GM19395 (cell line): ENCODE measurements at regions not wholly inside any gene's neighbourhood (a gene's known extent, or its start where the extent isn't known, plus 50 kb on each side); places are given as distances from the start of the nearest gene placed in this dataset.

ENCODE experiments used
- ATAC-seq: cut with Tn5 transposase; IDR thresholded peaks from one replicate; pipeline ENCODE4 v1.9.1; 2021; ENCODE audit warnings: mild to moderate bottlenecking, moderate library complexity; ENCODE audit not compliant: unreplicated experiment

DNA sequence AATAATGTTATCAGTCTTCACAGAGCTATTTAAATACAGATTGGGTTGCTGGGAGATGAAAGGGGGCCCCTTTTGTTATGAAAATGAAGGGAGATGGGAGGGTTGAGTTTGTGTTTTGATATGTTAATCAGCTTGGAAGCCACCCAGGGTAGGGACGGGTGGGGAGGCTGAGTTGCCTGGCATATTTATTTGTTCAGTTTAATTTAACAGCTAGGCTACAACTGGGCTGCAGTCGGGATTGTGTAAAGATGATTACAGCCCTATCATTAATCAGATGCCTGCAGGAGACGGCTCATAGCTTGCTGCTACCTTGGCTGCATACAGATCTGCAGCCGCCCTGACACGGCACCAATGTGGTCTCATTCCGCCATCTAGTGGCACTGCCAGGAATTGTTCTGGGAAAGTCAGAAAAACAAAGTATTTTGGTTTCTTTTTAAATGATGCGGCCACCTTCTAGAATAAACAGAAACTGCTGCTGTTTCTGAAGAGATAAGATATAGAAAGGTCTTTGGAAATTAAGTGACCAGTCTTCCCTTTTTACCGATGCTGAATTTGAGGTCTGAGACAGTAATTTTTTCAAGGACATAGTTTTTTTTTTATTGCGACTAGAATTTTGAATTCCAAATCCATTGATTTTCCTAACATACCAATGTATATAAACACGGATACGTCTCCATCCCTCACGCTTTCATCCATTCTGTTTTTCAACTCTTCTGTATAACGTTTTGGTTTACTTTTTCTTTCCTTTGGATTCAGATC lies 458.0 kb upstream of the ASIC2 start:
- no peak for ATAC-seq

DNA sequence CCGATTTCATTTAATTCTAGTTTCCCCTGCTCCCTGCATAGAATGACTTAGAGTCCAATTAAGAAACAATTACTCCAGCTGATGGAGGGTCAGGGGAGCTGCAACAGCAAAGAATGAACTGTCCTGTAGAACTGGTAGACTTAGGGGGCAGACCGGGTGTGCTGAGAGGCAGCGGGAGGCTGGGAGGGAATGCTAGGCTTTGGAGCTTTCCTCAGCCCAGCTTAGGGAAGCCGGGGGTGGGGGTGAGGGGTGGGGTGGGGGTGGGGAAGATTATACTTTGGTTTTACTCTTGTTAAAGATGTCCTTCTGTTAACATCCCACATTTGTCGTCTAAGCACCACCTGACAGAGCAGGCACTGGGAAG lies 458.6 kb upstream of the ASIC2 start:
- no peak for ATAC-seq

DNA sequence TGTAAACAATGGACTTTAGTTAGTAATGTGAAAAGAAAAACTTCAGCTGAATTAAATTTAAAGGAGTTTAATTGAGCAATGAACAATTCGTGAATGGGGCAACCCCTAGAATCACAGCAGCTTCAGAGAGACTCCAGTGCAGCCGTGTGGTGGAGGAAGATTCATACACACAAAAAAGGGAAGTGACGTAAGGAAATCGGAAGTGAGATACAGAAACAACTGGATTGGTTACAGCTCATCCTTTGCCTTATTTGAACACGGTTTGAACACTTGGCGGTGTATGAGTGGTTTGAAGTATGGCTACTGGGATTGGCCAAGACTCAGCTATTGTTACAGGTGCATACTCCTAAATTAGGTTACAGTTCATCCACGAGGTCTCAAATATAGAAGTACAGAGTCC lies 460.4 kb upstream of the ASIC2 start:
- ATAC-seq: no peak

DNA sequence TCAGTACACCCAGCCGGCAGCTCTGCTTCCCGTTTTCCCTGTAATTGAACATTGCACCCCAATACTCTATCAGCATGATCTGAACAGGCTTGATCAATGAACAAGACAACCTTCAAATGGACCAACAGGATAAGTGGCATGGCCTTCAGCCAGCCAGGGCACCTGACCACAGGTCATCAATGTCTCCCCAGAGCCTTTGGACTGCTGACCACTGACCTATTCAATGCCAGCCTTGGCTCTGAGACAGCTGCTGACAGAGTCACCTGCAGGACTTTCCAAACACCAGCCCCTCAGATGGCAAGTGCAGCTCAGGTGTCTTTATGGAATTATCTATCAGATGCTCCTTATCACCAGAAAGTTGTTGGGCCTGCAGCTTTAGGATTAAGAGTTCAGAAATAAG lies 462.9 kb upstream of the ASIC2 start:
- ATAC-seq: no peak

DNA sequence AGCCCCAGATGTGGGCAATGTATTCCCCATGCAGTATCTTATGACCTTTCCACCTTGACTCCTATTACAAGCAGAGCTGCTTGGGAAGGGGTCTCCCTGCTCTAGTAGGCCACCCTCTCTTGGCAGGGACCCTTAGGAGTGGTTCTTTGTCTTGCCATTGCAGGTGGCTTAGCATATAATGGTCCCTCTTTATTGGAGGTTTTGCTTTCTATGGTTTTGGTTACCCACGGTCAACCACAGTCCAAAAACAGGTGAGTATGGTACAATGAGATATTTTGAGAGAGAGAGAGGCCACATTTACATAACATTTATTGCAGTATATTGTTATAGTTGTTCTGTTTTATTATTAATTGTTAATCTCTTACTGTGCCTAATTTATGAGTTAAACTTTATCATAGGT lies 472.8 kb upstream of the ASIC2 start:
- ATAC-seq: no peak

DNA sequence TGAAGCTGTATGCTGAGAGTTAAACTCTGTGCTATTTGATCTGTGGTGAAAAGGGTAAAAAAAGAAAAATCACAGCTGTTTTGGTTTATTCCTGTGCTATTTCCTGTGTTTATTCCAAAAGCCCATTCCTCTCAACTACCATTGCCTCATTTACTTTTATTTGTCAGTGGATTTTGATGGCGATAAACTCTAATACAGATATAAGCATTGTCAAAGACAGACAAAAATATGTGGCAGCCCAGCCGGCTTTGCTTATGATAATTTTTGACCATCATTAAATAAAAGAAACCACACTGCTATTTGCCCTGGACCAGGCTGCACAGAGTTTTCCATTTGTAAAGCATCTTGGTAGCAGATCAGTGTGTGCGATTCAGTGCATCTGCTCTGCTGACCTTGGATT lies 473.6 kb upstream of the ASIC2 start:
- no peak for ATAC-seq

DNA sequence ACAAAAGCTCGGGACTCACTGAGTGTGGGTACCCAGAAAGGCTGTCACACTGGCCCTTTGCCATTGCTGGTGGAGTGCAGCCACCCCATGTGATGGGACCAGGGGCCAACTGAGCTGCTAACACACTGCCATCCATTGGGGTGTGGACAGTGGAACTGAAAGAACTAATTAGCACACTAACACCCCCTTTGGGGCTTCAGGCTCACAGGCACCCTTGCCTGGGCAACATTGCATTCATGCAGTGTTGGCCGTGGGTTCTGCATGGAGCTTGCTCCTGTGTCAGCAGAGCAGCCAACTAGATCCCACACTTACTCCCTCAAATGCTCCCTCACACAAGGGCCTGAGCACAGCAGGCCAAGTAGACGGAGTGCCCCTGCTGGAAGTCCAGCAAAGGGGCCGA lies 476.0 kb upstream of the ASIC2 start:
- no peak for ATAC-seq

DNA sequence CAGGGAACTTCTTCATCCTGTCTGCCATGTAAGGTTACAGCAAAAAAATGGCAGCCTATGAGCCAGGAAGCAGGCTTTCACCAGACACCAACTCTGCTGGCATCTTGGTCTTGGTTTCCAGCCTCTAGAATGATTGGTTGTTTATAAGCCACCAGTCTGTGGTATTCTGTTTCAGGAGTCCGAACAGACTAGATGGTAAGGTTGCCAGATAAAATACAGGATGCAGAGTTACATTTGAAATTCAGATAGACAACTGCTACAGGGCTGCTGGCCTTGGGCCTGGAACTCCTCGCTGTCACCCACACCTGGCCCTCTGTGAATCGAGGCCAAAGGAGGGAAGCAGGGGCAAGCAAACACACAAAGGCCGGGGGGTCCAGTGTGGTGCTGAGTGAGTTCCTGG lies 478.8 kb upstream of the CCL2 start:
- ATAC-seq: no peak

DNA sequence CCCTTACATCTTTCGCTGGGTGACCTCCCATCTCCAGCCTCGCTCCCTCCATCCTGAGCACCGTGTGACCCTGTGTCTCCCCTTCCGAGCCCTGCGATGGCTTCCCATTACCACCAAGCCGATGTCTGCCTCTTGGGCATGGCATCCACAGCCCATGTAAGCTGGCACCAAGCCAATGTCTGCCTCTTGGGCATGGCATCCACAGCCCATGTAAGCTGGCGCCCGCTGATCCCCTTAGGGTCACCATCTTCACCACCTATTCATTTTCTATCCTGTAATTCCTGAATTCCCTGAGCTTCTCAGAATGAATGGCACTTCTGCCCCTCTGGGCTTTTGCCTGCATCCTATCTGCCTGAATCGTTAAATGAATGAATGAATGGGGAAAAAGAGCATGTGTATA lies 478.2 kb upstream of the CCL2 start:
- no peak for ATAC-seq

DNA sequence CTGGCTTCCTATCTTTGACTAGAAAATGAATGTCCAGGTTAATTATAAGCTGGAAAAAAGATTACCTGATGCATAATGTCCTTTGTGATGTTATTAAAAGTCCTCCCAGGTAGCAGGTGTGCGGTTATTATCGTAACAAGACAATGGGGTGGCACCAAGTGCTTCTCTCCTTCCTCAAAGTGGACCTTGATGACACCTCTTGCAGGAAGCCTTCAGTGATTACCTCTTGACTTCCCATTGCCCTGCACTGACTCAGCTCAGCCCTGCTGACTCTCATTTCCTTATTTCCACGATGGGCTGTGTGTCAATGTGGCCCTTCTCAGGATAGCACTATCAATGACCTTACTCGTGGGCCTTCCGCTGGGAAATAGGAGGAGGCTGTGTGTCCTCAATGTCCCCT lies 477.4 kb upstream of the CCL2 start:
- ATAC-seq: no peak

DNA sequence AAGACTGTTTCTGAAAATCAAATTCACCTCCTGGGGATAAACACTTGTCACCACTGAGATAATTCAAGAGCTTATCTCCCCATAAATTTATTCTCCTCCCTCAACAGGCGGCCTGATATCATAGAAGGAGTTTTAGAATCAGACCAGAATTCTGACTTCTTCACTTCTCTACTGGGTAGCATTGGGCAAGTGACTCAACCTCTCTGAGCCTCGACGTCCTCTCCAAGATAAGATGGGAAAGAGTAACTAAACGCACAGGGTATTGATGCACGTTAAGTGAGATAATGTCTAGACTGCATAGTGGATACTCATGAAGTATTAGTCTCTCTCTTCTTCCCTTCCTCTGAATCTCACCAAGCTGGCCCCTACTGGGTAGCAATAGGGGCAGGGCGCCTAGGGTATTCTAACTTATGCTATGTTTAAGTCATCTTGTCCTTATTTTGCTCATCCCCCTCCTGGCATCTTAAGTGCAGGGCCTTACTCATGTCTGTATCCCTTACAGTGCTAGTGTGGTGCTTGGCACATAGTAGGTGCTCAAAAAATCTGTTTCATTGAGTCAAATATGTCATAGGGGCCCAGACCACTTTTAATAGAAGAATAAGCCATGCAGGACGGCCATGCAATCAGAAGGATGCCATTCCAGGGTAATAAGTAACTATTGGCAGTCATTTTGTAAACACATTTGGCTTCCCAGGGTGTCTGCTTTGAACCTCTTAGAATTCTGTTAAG lies 476.4 kb upstream of the CCL2 start:
- no peak for ATAC-seq

DNA sequence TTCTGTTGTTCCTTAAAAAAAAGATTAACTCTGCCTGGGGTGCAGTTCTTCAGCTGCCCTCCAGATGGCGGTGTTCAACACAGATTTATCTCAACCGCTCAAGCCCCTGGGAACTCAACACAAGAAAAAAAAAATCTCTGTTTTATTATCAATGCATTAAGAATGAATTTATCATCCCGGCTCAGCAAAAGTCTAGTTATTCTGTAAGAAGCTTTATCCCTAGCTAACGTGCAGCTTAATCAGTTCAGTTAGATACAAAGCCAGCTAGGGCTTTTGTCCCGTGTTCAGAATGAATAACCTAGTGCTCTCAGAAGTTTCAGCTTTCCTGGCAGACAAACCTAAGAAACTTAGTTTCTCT lies 475.9 kb upstream of the CCL2 start:
- no peak for ATAC-seq

DNA sequence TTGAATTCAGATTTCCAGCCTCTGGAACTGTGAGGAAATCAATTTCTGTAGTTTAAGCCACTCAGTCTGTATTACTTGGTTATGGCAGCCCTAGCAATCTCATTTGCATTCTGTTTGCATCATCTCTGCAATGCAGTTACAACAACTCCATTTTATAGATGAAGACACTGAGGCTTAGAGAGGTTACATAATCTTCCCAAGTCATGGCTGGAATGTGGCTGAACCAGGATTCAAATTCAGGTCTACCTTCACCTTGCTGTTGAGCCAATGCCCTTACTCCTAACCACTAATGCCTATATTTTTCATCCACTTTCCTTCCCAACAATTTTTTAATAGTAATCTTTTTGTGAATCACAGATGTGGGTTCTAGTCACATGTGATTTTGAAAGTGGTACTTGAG lies 469.8 kb upstream of the CCL2 start:
- no peak for ATAC-seq

DNA sequence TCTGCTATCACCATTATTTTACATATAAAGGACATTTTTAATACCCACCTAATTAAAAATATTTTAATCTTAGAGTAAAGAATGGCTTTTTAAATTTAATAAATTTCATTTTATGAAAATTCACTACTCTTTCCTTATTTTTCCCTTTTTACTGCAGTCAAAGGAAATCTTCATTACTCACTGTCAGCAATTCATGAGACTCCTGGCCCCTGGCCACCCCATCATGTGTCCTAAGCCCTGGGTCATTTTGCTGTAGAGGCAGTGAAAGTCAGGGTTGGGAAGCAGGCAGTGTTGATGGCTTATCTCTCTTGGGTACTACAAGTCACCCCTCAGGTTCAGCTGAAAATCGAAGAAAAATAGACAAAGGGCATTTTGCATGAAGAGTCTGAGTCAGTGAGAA lies 468.6 kb upstream of the CCL2 start:
- ATAC-seq: no peak

DNA sequence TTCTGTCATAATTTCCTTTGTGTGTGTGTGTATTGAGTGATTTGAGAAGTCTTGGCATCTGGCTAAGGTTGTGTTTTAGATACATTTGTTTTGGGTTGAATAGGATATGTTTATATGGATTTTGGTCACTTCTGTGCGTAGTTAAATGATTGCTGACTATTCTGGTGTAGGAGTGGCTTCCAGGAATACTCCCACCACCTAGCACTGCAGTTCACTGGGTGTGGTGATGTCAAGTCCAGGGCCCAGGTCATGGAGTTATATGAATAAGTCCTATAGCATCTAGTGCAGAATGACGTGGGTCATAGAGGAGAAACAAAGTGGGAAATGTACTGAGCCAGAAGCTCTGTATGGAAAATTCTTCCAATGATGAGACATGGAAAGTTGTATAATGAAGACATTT lies 465.4 kb upstream of the CCL2 start:
- no peak for ATAC-seq

DNA sequence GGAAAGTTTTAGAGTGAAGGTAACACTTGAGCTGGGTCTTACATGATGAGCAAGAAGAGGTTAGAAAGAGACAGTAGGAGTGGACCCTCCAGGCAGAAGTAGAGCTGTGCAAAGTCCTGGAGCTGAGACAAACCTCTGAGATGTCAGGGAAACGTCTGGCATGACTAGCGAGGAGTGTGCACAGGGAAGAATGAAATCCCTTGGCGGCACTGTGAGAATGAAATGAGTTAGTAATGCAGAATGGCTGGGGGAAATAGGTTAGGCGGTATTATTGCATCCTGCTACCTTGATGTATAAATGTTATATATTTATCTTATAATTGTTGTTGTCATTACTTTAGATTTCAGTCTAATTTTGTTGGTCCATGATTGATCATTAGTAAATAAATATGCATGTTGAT lies 457.9 kb upstream of the CCL2 start:
- ATAC-seq: no peak

DNA sequence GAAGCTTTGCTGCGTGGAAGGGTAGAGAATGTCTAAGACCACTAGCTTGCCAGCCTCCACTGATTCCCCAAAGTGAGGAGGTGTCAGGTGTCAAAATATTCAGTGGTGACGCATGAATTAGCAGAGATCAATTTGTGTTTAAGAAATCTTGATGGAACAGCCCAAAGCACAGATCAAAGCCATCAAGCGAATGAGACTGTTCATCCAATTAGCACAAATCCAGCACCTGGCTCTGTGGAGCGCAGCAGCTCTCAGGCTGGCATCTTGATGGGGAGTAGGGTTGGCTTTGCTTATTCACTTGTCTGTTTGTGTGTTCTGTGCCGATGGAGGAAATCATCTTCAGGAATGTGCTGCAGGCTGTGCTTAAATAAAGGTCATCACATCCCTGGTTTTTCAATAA lies 456.8 kb upstream of the CCL2 start:
- no peak for ATAC-seq

DNA sequence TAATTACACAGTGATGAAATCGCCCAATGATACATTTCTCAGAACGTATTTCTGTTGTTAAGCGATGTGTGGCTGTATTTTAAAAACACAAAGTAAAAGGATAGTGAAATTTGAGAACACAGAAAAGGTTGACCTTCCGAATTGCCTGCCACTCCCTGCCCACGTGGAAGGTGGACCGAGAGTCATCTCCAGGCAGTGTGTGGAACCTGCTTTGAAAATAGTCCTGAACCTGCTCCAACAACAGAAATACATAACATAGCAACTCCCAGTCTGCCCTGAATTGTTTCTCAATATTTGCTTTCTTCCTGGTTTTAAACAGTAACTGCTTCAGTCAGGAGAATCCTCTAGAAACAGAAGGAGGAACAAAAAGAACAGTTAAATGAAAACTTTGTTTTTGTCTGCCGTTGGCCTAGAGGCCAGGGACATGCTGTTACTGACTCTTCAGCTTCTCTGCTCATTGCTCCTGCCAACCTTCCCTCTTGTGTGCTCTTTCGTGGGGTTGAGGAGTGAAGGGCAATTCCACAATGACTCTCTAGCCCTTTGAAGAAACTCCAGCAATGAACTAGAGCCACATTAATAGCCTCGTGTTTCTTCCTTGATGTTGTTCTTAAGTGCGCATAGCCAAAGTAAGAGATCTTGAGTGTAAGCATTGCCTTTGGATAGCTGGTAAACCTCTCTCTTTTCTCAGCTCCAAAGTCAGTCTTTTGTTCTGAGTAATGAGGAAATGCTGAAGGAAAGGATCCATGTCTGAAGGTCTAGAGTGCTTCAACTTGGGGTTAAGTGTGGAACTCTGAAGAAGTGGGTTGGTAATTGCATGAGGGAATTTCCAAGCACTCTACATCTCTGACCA lies 452.5 kb upstream of the CCL2 start:
- no peak for ATAC-seq

DNA sequence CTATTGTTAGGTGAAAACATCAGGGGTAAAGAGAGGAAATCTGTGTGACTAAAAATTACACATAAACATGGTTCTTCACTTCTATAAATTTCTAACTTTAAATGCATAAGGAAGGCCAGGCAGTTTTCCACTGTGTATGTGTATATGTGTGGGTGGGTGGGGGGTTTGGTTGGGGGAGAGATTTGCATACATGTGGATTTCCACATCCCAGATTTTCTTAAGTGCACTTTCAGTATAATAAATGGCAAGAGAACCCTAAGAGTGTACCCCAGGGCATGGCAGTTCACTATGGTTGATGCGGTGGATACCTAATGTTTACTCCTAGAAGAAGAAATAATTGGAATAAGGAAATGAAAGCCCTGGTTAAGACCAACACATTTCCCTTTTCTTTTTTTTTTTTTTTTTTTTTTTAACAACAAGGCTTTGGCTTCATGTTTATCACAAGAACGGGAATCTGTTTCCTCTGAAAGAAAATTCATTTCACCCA lies 451.8 kb upstream of the CCL2 start:
- no peak for ATAC-seq

DNA sequence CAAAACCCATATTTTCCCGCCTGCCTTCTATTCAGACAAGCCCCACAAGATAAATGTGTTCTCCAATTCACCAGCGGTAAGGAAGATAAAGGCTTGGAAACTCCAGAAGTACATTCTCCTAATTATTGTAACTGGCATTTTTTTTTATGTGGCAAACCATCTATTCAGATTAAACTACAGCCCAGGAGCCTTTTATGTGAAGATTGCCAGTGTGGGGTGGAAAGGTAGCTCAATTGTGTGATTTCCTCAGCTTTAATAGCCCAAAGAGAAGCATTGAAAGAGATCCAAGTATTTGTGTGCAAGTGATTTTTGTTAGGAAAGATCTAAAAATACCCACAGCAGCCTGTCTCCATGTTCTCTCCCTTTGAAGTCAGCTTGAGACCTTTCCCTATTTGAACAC lies 451.4 kb upstream of the CCL2 start:
- no peak for ATAC-seq

DNA sequence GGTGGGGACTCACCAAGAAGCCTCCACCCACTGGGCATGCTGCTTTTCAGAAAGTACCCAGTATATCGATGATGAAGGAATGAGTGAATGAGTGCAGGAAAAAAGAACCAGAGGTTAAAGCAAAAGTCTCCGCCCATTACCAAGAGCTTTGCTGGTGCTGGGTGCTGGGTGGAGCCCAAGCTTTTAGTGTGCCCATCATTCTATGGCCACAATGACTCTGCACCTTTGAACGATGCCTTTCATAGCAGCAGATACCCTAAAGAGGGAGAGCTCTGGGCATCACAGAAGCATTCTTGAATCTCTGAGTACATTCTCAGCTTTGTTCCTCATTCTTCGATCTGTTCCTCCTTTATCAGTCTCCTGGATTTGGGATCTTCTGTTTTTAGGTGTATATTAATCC lies 450.7 kb upstream of the CCL2 start:
- ATAC-seq: no peak

DNA sequence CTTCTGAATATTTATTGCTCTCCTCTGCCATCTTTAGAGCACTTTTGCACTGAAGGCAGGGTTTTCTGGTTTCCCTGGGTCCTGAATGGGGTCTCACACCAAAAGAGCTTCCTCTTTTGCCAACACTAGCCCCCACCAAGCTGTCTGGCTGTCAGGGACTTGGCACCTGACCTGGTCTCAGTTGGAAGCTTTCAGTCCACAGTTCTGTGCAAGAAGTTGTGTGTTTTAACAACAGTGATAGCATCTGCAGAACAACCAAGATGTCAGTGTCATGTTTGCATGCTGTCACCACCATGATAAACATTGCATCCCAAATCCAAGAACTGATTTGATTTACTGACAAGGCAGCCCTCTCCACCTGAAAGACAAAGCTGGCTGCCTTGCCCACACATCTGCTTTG lies 448.5 kb upstream of the CCL2 start:
- ATAC-seq: no peak
